ENCODE measurements at regions not wholly inside any gene's neighbourhood (a gene's known extent, or its start where the extent isn't known, plus 50 kb on each side); places are given as distances from the start of the nearest gene placed in this dataset.

DNA sequence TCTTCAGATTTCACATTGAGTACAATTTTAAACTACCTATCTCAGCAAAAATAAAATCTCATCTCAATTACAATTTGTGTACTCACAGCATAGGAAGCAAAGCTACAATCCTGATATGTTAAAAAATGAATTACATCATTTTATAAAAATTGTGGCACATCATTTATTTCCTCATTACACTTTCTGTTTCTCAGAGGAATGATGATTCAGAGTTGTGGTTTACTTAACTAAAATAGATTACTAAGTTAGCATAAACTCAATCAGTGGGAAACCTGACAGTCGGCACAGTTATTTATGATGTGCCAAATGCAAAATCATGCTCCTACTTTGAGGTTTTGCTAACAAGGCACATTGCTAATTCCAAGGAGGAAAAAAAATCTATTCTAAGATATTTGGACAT lies 325.0 kb downstream of the FBXO8 start:
- TF ChIP-seq, protein P1, sequence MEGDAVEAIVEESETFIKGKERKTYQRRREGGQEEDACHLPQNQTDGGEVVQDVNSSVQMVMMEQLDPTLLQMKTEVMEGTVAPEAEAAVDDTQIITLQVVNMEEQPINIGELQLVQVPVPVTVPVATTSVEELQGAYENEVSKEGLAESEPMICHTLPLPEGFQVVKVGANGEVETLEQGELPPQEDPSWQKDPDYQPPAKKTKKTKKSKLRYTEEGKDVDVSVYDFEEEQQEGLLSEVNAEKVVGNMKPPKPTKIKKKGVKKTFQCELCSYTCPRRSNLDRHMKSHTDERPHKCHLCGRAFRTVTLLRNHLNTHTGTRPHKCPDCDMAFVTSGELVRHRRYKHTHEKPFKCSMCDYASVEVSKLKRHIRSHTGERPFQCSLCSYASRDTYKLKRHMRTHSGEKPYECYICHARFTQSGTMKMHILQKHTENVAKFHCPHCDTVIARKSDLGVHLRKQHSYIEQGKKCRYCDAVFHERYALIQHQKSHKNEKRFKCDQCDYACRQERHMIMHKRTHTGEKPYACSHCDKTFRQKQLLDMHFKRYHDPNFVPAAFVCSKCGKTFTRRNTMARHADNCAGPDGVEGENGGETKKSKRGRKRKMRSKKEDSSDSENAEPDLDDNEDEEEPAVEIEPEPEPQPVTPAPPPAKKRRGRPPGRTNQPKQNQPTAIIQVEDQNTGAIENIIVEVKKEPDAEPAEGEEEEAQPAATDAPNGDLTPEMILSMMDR (IDR thresholded peaks at IDR 0.05; ENCODE audit: control extremely low read depth in 1 of 3, insufficient read depth in 1 of 3, low read depth in 1 of 3, low read length in 3 of 3) = no peak
- TF ChIP-seq, protein P2, sequence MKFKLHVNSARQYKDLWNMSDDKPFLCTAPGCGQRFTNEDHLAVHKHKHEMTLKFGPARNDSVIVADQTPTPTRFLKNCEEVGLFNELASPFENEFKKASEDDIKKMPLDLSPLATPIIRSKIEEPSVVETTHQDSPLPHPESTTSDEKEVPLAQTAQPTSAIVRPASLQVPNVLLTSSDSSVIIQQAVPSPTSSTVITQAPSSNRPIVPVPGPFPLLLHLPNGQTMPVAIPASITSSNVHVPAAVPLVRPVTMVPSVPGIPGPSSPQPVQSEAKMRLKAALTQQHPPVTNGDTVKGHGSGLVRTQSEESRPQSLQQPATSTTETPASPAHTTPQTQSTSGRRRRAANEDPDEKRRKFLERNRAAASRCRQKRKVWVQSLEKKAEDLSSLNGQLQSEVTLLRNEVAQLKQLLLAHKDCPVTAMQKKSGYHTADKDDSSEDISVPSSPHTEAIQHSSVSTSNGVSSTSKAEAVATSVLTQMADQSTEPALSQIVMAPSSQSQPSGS (IDR thresholded peaks at IDR 0.05; ENCODE audit: low read length) = no peak
- TF ChIP-seq SP1 (IDR thresholded peaks at IDR 0.05; ENCODE audit: low read depth, low read length) (no peak), CHD1 (IDR thresholded peaks at IDR 0.05; ENCODE audit: low read depth, low read length) (no peak), EZH2 (IDR thresholded peaks at IDR 0.05; ENCODE audit: low read depth, low read length, severe bottlenecking) (no peak), SIRT6 (IDR thresholded peaks at IDR 0.05; ENCODE audit: low read length) (no peak), POLR2A (IDR thresholded peaks at IDR 0.05; ENCODE audit: control extremely low read depth in 1 of 2, low read depth in 2 of 2, low read length in 2 of 2) (no peak), ASH2L (IDR thresholded peaks at IDR 0.05; ENCODE audit: low read length) (no peak), EP300 (IDR thresholded peaks at IDR 0.05; ENCODE audit: borderline replicate concordance in 1 of 2, low read depth in 2 of 2, low read length in 2 of 2) (no peak), RBBP5 (IDR thresholded peaks at IDR 0.05; ENCODE audit: borderline replicate concordance, low read depth, low read length) (no peak), YY1 (IDR thresholded peaks at IDR 0.05; ENCODE audit: low read depth, low read length) (no peak), BRCA1 (IDR thresholded peaks at IDR 0.05; ENCODE audit: low read depth, low read length) (no peak)
